BLaER1 treated with 17β-estradiol and CSF1 and Interleukin-3, amounts not matched to agents 10 nM and 100 nM (cell line): ENCODE measurements at regions not wholly inside any gene's neighbourhood (a gene's known extent, or its start where the extent isn't known, plus 50 kb on each side); places are given as distances from the start of the nearest gene placed in this dataset.
A peak's percentile ranks its signal among the peaks of the same experiment; 100 is the strongest.

Source experiments
- H3K27ac ChIP-seq, 11 experiments: shearing (Covaris generic); formaldehyde crosslinking; 2 replicates each; pipeline ENCODE4 v1.8.1; 2022
- H3K27me3 ChIP-seq, 11 experiments: shearing (Covaris generic); formaldehyde crosslinking; 2 replicates each; pipeline ENCODE4 v1.8.1; 2022
- H3K36me3 ChIP-seq, 11 experiments: shearing (Covaris generic); formaldehyde crosslinking; 2 replicates each; pipeline ENCODE4 v1.8.1; 2022
- H3K4me1 ChIP-seq, 10 experiments: shearing (Covaris generic); formaldehyde crosslinking; 2 replicates each; pipeline ENCODE4 v1.8.1; 2022
- H3K4me2 ChIP-seq, 11 experiments: shearing (Covaris generic); formaldehyde crosslinking; 2 replicates each; pipeline ENCODE4 v1.8.1; 2022
- H3K4me3 ChIP-seq, 10 experiments: shearing (Covaris generic); formaldehyde crosslinking; 2 replicates each; pipeline ENCODE4 v1.8.1; 2022
- H3K9ac ChIP-seq, 11 experiments: shearing (Covaris generic); formaldehyde crosslinking; 2 replicates each; pipeline ENCODE4 v1.8.1; 2022
- H3K9me3 ChIP-seq, 11 experiments: shearing (Covaris generic); formaldehyde crosslinking; replicated peaks in 1 of 11; 2 replicates each; pipeline ENCODE4 v1.8.1; 2022
- H4K20me1 ChIP-seq, 11 experiments: shearing (Covaris generic); formaldehyde crosslinking; 2 replicates each; pipeline ENCODE4 v1.8.1; 2022
- Cebpa-rat ChIP-seq, 11 experiments: shearing (Covaris generic); IDR thresholded peaks; 2 replicates each; pipeline ENCODE4 v1.8.1; 2022

- Histone ChIP-seq H3K36me3 (peaks cover 0 to 6% (median 0%) of the 10 kb centered on the region in 11 experiments; a peak in 1 of 22 replicates), H3K27me3 (no peaks in the 10 kb centered on the region), H3K4me1 (peaks cover 10 to 30% (median 18%) of the 10 kb centered on the region in 10 experiments; a peak in 19 of 20 replicates), H3K27ac (no peak overlapping the region), H3K9ac (no peak overlapping the region), H4K20me1 (no peaks in the 10 kb centered on the region), H3K9me3 (peaks cover 23 to 47% (median 36%) of the 10 kb centered on the region in 11 experiments), H3K4me2 (no peak overlapping the region), H3K4me3 (no peak overlapping the region)
- no peak for TF ChIP-seq Cebpa-rat (IDR thresholded peaks at IDR 0.05)
Observed at GRCh38 chr10:130470973-130471372, 334.8 kb downstream of the GLRX3 start.

GRCh38 chr10:130471486-130471885 is 335.3 kb downstream of the GLRX3 start:
- H3K4me1 ChIP-seq = peaks cover 5 to 30% (median 18%) of the 10 kb centered on the region in 10 experiments; a peak in 19 of 20 replicates
- no peak for TF ChIP-seq Cebpa-rat (IDR thresholded peaks at IDR 0.05)
- H3K27ac ChIP-seq = no peak overlapping the region
- H3K9me3 ChIP-seq = peaks cover 23 to 47% (median 36%) of the 10 kb centered on the region in 11 experiments
- no peak overlapping the region for H3K4me3 ChIP-seq
- no peak overlapping the region for H3K9ac ChIP-seq
- peaks cover 0 to 6% (median 0%) of the 10 kb centered on the region in 11 experiments; a peak in 1 of 22 replicates for H3K36me3 ChIP-seq
- H4K20me1 ChIP-seq = no peaks in the 10 kb centered on the region
- H3K27me3 ChIP-seq = no peaks in the 10 kb centered on the region
- no peak overlapping the region for H3K4me2 ChIP-seq

- H4K20me1 ChIP-seq = peaks cover 0 to 2% (median 0%) of the 10 kb centered on the region in 11 experiments; a peak in 1 of 22 replicates
- H3K4me1 ChIP-seq = peaks cover 0 to 30% (median 15%) of the 10 kb centered on the region in 10 experiments; a peak in 15 of 20 replicates
- H3K4me3 ChIP-seq = no peak overlapping the region
- H3K9me3 ChIP-seq = peaks cover 21 to 44% (median 34%) of the 10 kb centered on the region in 11 experiments
- no peaks in the 10 kb centered on the region for H3K27me3 ChIP-seq
- H3K36me3 ChIP-seq = peaks cover 0 to 6% (median 0%) of the 10 kb centered on the region in 11 experiments; a peak in 1 of 22 replicates
- TF ChIP-seq Cebpa-rat (IDR thresholded peaks at IDR 0.05) = no peak
- peak overlapping the region in 1 of 11 experiments; percentile 5; a peak in 1 of 22 replicates for H3K4me2 ChIP-seq
- H3K27ac ChIP-seq = no peak overlapping the region
- H3K9ac ChIP-seq = no peak overlapping the region
Observed at GRCh38 chr10:130472236-130472635, 336.0 kb downstream of the GLRX3 start.

GRCh38 chr10:130474591-130474990 is 338.4 kb downstream of the GLRX3 start:
- TF ChIP-seq Cebpa-rat (IDR thresholded peaks at IDR 0.05) = no peak
- peaks cover 0 to 4% (median 0%) of the 10 kb centered on the region in 11 experiments; a peak in 1 of 22 replicates for H4K20me1 ChIP-seq
- no peaks in the 10 kb centered on the region for H3K27me3 ChIP-seq
- H3K27ac ChIP-seq = no peak overlapping the region
- H3K4me3 ChIP-seq = no peak overlapping the region
- no peak overlapping the region for H3K4me2 ChIP-seq
- H3K4me1 ChIP-seq = peaks cover 0 to 27% (median 13%) of the 10 kb centered on the region in 10 experiments; a peak in 14 of 20 replicates
- peaks cover 2 to 22% (median 11%) of the 10 kb centered on the region in 11 experiments for H3K9me3 ChIP-seq
- H3K36me3 ChIP-seq = no peaks in the 10 kb centered on the region
- no peak overlapping the region for H3K9ac ChIP-seq

GRCh38 chr10:130477360-130477759 is 341.2 kb downstream of the GLRX3 start:
- no peak for TF ChIP-seq Cebpa-rat (IDR thresholded peaks at IDR 0.05)
- H3K27ac ChIP-seq = no peak overlapping the region

GRCh38 chr10:130479146-130479545 is 343.0 kb downstream of the GLRX3 start:
- no peak for TF ChIP-seq Cebpa-rat (IDR thresholded peaks at IDR 0.05)
- Histone ChIP-seq H3K36me3 (no peaks in the 10 kb centered on the region), H3K4me2 (no peak overlapping the region), H4K20me1 (peaks cover 0 to 4% (median 0%) of the 10 kb centered on the region in 11 experiments; a peak in 1 of 22 replicates), H3K27me3 (no peaks in the 10 kb centered on the region), H3K9me3 (no peaks in the 10 kb centered on the region), H3K4me1 (peaks cover 0 to 34% (median 13%) of the 10 kb centered on the region in 10 experiments; a peak in 14 of 20 replicates), H3K4me3 (no peak overlapping the region), H3K27ac (no peak overlapping the region), H3K9ac (no peak overlapping the region)

More at GRCh38 chr10:130477360-130477759, 341.2 kb downstream of the GLRX3 start:
- Histone ChIP-seq H3K36me3 (no peaks in the 10 kb centered on the region), H3K9me3 (no peaks in the 10 kb centered on the region), H3K4me2 (peak overlapping the region in 2 of 11 experiments; percentile 40 to 68; a peak in 2 of 22 replicates), H4K20me1 (peaks cover 0 to 4% (median 0%) of the 10 kb centered on the region in 11 experiments; a peak in 1 of 22 replicates), H3K27me3 (no peaks in the 10 kb centered on the region), H3K9ac (no peak overlapping the region), H3K4me1 (peaks cover 0 to 36% (median 13%) of the 10 kb centered on the region in 10 experiments; a peak in 14 of 20 replicates), H3K4me3 (no peak overlapping the region)

GRCh38 chr10:130479926-130480325 is 343.7 kb downstream of the GLRX3 start:
- Histone ChIP-seq H3K9ac (no peak overlapping the region), H3K4me1 (peaks cover 0 to 34% (median 13%) of the 10 kb centered on the region in 10 experiments; a peak in 14 of 20 replicates), H4K20me1 (peaks cover 0 to 4% (median 0%) of the 10 kb centered on the region in 11 experiments; a peak in 1 of 22 replicates), H3K4me2 (no peak overlapping the region), H3K27me3 (no peaks in the 10 kb centered on the region), H3K27ac (no peak overlapping the region), H3K4me3 (no peak overlapping the region), H3K9me3 (no peaks in the 10 kb centered on the region), H3K36me3 (no peaks in the 10 kb centered on the region)
- TF ChIP-seq Cebpa-rat (IDR thresholded peaks at IDR 0.05) = no peak

GRCh38 chr10:130480491-130480890 is 344.3 kb downstream of the GLRX3 start:
- H4K20me1 ChIP-seq = peaks cover 0 to 4% (median 0%) of the 10 kb centered on the region in 11 experiments; a peak in 1 of 22 replicates
- no peaks in the 10 kb centered on the region for H3K9me3 ChIP-seq
- TF ChIP-seq Cebpa-rat (IDR thresholded peaks at IDR 0.05) = no peak
- no peak overlapping the region for H3K4me3 ChIP-seq
- H3K36me3 ChIP-seq = no peaks in the 10 kb centered on the region
- no peak overlapping the region; a peak in 1 of 22 replicates for H3K4me2 ChIP-seq
- H3K4me1 ChIP-seq = peaks cover 0 to 33% (median 13%) of the 10 kb centered on the region in 10 experiments; a peak in 14 of 20 replicates
- no peak overlapping the region for H3K9ac ChIP-seq
- H3K27me3 ChIP-seq = no peaks in the 10 kb centered on the region
- H3K27ac ChIP-seq = no peak overlapping the region

- H3K27me3 ChIP-seq = no peaks in the 10 kb centered on the region
- TF ChIP-seq Cebpa-rat (IDR thresholded peaks at IDR 0.05) = no peak
- no peaks in the 10 kb centered on the region for H3K36me3 ChIP-seq
- H3K4me3 ChIP-seq = no peak overlapping the region
- peak overlapping the region in 1 of 11 experiments; percentile 16; a peak in 3 of 22 replicates for H3K4me2 ChIP-seq
- H3K27ac ChIP-seq = no peak overlapping the region
- no peaks in the 10 kb centered on the region for H3K9me3 ChIP-seq
- H3K4me1 ChIP-seq = peaks cover 0 to 25% (median 8%) of the 10 kb centered on the region in 10 experiments; a peak in 14 of 20 replicates
- H3K9ac ChIP-seq = no peak overlapping the region
- peaks cover 0 to 4% (median 0%) of the 10 kb centered on the region in 11 experiments; a peak in 1 of 22 replicates for H4K20me1 ChIP-seq
Observed at GRCh38 chr10:130481076-130481930, 345.1 kb downstream of the GLRX3 start.
